ENCODE measurements at regions not wholly inside any gene's neighbourhood (a gene's known extent, or its start where the extent isn't known, plus 50 kb on each side); places are given as distances from the start of the nearest gene placed in this dataset.

- TF ChIP-seq, protein P1, sequence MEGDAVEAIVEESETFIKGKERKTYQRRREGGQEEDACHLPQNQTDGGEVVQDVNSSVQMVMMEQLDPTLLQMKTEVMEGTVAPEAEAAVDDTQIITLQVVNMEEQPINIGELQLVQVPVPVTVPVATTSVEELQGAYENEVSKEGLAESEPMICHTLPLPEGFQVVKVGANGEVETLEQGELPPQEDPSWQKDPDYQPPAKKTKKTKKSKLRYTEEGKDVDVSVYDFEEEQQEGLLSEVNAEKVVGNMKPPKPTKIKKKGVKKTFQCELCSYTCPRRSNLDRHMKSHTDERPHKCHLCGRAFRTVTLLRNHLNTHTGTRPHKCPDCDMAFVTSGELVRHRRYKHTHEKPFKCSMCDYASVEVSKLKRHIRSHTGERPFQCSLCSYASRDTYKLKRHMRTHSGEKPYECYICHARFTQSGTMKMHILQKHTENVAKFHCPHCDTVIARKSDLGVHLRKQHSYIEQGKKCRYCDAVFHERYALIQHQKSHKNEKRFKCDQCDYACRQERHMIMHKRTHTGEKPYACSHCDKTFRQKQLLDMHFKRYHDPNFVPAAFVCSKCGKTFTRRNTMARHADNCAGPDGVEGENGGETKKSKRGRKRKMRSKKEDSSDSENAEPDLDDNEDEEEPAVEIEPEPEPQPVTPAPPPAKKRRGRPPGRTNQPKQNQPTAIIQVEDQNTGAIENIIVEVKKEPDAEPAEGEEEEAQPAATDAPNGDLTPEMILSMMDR (CRISPR knock-in tag; IDR thresholded peaks at IDR 0.05) = no peak
- TF ChIP-seq EZH2 (conservative IDR thresholded peaks at IDR 0.05; ENCODE audit: low read depth, low read length) = no peak
- TF ChIP-seq MTF1 (CRISPR knock-in tag; IDR thresholded peaks at IDR 0.05) = no peak
- TF ChIP-seq, protein P2, sequence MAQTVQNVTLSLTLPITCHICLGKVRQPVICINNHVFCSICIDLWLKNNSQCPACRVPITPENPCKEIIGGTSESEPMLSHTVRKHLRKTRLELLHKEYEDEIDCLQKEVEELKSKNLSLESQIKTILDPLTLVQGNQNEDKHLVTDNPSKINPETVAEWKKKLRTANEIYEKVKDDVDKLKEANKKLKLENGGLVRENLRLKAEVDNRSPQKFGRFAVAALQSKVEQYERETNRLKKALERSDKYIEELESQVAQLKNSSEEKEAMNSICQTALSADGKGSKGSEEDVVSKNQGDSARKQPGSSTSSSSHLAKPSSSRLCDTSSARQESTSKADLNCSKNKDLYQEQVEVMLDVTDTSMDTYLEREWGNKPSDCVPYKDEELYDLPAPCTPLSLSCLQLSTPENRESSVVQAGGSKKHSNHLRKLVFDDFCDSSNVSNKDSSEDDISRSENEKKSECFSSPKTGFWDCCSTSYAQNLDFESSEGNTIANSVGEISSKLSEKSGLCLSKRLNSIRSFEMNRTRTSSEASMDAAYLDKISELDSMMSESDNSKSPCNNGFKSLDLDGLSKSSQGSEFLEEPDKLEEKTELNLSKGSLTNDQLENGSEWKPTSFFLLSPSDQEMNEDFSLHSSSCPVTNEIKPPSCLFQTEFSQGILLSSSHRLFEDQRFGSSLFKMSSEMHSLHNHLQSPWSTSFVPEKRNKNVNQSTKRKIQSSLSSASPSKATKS (CRISPR knock-in tag; IDR thresholded peaks at IDR 0.05) = no peak
- no peak for TF ChIP-seq MTA1 (CRISPR knock-in tag; IDR thresholded peaks at IDR 0.05; ENCODE audit: borderline replicate concordance)
- TF ChIP-seq EP300 (IDR thresholded peaks at IDR 0.05; ENCODE audit: low read depth in 2 of 2, low read length in 2 of 2) = no peak
- no peak for TF ChIP-seq EP300 (CRISPR knock-in tag; IDR thresholded peaks at IDR 0.05; ENCODE audit: borderline replicate concordance)
These were observed 298.9 kb upstream of the NR2F2 start for GRCh38 chr15:96031426-96032110.
